NB4 (cell line): ENCODE measurements at regions not wholly inside any gene's neighbourhood (a gene's known extent, or its start where the extent isn't known, plus 50 kb on each side); places are given as distances from the start of the nearest gene placed in this dataset.

Experiments used
- CTCF ChIP-seq: IDR thresholded peaks from one replicate; pipeline ENCODE4 v1.5.1; 2012; ENCODE audit warnings: low read depth, low read length
- MYC ChIP-seq: IDR thresholded peaks from 2 replicates; pipeline ENCODE4 v1.6.1; 2011; ENCODE audit warnings: low read depth, low read length
- POLR2A ChIP-seq: IDR thresholded peaks from 2 replicates; pipeline ENCODE4 v1.6.1; 2011; ENCODE audit warnings: mild to moderate bottlenecking; ENCODE audit not compliant: insufficient read length; ENCODE audit errors: extremely low read depth

DNA sequence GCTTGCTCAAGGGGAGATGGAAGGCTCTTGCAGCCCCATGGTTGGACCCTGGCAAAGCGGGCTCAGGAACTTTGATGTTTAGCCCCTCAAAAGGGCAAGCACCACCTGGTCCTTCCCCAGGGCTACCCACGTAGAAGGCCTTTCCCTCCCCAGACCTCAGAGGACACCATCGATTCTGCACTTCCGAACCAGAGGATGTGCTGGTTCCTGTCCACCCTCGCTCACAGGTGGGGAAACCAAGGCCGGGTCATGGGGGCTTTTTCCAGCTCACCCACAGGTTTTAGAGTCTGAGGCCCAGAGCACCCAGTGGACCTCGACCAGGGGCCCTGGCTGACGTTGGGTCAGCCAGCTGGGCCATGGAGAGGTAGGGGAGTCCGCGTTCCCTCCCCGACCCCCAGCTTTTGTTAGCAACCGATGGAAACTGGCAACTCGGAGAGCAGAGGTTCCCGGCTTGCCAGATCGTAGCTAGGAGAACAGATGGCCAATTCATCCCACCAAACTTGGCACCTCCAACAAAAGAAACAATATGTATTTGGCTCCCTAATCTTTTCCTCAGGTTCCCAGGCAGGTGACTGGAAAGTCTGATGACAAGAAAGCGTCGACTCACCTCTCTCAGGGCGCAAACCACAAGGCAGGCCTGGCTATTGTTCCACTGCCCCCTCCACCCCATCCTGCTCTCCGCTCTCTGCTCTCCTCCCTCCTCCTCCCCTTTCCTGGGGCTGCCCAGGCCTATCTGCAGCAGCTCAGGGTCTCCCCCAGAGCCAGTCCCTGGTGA is 167.6 kb upstream of the SMIM23 start:
- TF ChIP-seq CTCF (no peak), POLR2A (no peak), MYC (no peak)
